ENCODE measurements at regions not wholly inside any gene's neighbourhood (a gene's known extent, or its start where the extent isn't known, plus 50 kb on each side); places are given as distances from the start of the nearest gene placed in this dataset.

DNA sequence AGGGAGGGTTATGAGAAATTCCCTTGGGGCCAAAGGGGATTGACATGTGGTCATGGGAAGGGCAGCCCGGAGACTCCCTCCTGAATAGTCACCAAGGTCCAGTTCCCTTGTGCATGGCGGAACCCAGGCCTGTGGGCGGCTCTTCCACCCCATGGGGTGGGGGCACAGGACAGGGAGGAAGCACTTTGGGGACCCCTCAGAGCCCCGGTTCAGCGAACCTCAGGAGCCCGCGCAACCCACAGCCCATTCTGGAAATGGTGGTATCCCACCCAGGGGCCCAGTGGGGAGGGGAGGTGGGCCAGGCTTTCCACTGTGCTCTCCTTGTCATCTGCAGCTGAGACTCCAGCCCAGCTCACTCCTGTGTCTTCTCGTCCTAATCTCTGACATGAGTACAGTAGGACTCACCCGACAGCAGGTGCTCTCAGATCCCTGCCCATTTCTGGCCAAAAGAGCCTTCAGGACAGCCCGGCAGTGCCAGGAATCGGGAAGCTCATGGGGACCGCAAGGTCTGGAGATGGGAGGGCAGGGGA, 255.2 kb upstream of the SFSWAP start:
- no peak for DNase-seq (ENCODE audit: extremely low read depth, low read depth)
- no peak for TF ChIP-seq CTCF (IDR thresholded peaks at IDR 0.05; ENCODE audit: low read depth, low read length)

- no peak for DNase-seq (ENCODE audit: extremely low read depth, low read depth)
- no peak for TF ChIP-seq CTCF (IDR thresholded peaks at IDR 0.05; ENCODE audit: low read depth, low read length)
Measured at GRCh38 chr12:131456301-131457027, 254.4 kb upstream of the SFSWAP start.

DNA sequence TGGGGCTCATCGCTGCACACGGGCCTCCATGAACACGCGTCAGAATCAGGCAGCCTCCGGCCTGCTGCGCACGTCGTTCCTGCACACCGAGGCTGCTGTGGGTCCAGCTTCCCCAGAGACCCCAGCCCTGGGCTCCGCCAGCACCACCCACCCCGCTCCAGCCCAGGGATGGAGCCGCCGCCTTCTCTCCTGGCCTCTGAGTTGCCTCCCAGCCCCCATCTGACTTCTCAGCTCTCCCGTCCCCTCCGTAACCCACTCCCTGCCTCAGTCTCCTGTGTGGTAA, 253.9 kb upstream of the SFSWAP start:
- no peak for DNase-seq (ENCODE audit: extremely low read depth, low read depth)
- TF ChIP-seq CTCF (IDR thresholded peaks at IDR 0.05; ENCODE audit: low read depth, low read length) = no peak

DNA sequence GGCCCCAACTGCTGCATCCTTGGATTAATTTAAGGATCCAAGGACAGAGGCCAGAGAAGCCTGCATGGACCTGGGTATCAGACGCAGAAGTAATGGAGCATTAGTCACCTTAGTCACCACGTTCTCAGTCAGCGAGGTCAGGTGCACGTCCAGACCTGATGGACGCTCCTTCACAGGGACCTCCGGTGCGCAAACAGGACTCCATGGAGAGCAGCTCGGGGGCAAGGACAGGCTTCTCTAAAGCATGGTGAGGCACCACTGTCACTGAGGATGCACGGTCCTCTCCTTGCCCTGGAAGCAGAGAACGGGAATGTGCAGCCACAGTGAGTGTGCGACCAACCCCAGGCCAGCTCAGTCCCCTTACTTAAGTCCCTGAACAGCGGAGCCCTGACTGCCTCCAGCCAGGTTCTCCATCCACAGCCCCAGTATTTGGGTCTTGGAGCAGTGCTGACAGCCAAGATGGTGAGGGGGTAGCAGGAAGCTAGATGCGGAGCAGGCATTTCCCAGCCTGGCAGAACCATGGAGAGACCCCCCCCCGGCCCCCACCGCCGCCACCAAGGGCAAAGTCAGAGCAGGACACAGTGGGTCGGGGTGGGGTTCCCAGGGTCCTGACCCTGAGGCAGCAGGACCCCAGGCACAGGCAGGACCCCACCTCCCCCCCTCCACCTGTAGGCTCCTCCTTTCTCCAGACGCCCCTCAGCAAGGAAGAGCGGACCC, 253.4 kb upstream of the SFSWAP start:
- no peak for TF ChIP-seq CTCF (IDR thresholded peaks at IDR 0.05; ENCODE audit: low read depth, low read length)

GRCh38 chr12:131458048-131458374, 252.9 kb upstream of the SFSWAP start:
- TF ChIP-seq CTCF (IDR thresholded peaks at IDR 0.05; ENCODE audit: low read depth, low read length) = no peak
- no peak for DNase-seq (ENCODE audit: extremely low read depth, low read depth)

More for the DNA sequence above, 253.4 kb upstream of the SFSWAP start:
- DNase-seq (ENCODE audit: extremely low read depth, low read depth) = no peak

DNA sequence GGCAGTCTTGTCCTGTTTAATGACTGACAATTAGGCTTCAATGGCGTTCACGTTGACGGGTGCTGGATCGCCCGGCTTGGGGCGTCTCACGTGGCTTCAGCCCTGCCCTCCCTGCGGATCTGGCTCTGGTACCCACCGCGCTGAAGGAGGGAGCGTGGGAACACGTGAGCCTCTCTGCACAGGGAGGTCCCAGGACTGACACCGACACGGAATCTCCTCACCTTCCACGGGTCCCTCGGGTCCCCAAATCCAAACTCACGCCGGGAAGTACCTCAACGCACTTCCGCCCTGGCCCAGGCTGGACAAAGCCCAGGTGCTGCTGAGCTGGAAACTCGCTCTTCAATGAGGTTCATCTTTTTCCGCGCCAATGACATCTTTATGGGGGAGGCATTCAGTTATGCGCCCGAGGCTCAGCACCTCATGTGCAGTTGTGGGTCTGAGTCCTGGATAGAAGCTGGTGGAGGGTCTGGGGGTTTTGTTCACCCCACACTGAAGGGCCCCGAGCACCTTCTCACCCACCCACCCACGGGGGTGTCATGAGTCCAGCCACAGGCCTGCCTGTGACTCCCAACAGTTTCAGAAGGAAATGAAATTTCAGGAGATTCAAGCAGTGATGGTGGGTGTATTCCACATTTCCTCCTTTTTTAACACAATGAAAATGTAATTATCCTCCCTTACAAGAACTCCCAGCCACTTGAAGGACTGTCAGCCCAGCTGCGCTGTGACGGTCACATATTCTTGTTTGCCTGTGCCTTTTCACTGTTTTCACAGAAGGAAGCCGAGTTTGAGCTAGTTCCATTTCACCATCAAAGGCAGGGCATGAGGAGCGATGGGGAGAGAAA, 251.7 kb upstream of the SFSWAP start:
- TF ChIP-seq CTCF (IDR thresholded peaks at IDR 0.05; ENCODE audit: low read depth, low read length) = no peak
- DNase-seq (ENCODE audit: extremely low read depth, low read depth) = no peak
